ENCODE measurements at regions not wholly inside any gene's neighbourhood (a gene's known extent, or its start where the extent isn't known, plus 50 kb on each side); places are given as distances from the start of the nearest gene placed in this dataset.

DNA sequence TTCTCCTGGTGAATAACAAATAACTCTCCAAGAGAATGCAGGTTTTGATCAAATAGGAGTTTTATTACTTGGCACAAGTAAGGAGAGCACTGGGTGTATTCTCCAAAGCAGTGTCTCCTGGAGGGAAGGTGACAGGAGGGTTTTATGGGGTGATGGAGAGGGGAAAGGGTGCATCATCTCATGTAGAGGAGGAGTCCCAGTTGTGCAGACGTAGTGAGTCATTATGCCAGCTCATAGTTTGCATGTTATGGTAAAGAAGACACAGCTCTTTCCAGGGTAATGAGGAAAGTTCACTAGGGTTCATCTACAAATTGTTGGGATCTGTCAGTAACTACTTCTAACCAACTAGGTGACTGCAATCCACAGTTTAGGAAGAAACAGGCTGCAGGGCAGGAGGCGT lies 347.9 kb upstream of the MEOX2 start:
- no peak overlapping the region for H2AK9ac ChIP-seq (replicated peaks; ENCODE audit: low read depth, low read length, poor library complexity)
- ChIA-PET POLR2A (ENCODE audit: unreplicated experiment) (no interaction called here), CTCF (interaction anchor here (1.2 kb wide), 1 partner anchor 86 kb away, joined by 3 read pairs; no protein-coding TSS in a partner anchor)
- no peak overlapping the region; the same call in 1 of the 2 replicates for H3K4me2 ChIP-seq (ENCODE audit: low read depth, low read length)
- H3K36me3 ChIP-seq (ENCODE audit: control insufficient read depth, insufficient read depth, low read length): no peaks in the 10 kb centered on the region
- ATAC-seq (ENCODE audit: low read depth) (no peak), DNase-seq (peak; percentile 74)
- H3K9me3 ChIP-seq (ENCODE audit: control insufficient read depth, insufficient read depth, low read length): no peaks in the 10 kb centered on the region
- in situ Hi-C loops (cut with MboI; ENCODE audit: low sequenced_read_pairs): no loop called here
- dilution Hi-C loops (cut with HindIII; ENCODE audit: low sequenced_read_pairs, unreplicated experiment): no loop called here
- TF ChIP-seq RFX5 (IDR thresholded peaks at IDR 0.05; ENCODE audit: low read depth, low read length) (no peak), FOS (IDR thresholded peaks at IDR 0.05; ENCODE audit: low read depth, low read length) (0 out of 2 replicates have a peak, but pooled peaks have one; percentile 38)
- no peak overlapping the region for H2BK15ac ChIP-seq (ENCODE audit: low read depth, low read length)
- peak overlapping the region; percentile 48; the same call in 1 of the 2 replicates for H4K5ac ChIP-seq (ENCODE audit: low read depth, low read length)
- H3K18ac ChIP-seq (ENCODE audit: low read depth, low read length): peak overlapping the region; percentile 35; the same call in 1 of the 2 replicates
- no peak overlapping the region for H3K9ac ChIP-seq (ENCODE audit: low read depth, low read length)
- H4K91ac ChIP-seq (ENCODE audit: insufficient read depth, low read depth, low read length): no peak overlapping the region
- peaks cover 4% of the 10 kb centered on the region for H3K4me1 ChIP-seq (ENCODE audit: control insufficient read depth, insufficient read depth, low read length)
- no peak overlapping the region for H3K23ac ChIP-seq (ENCODE audit: low read depth, low read length)
- no peaks in the 10 kb centered on the region; the same call in 1 of the 2 replicates for H3K9me1 ChIP-seq (ENCODE audit: insufficient read depth, low read length)
- no peak overlapping the region; the same call in 1 of the 2 replicates for H2BK20ac ChIP-seq (ENCODE audit: low read depth, low read length)
- no peak overlapping the region for H3K4me3 ChIP-seq (ENCODE audit: insufficient read depth, low read depth, low read length)
- no peak overlapping the region; a peak in 1 of 4 replicates for H4K8ac ChIP-seq (ENCODE audit: low read depth in 2 of 2, low read length in 2 of 2)
- H2AK5ac ChIP-seq (ENCODE audit: low read depth, low read length): no peak overlapping the region
- no peaks in the 10 kb centered on the region for H4K20me1 ChIP-seq (ENCODE audit: insufficient read depth, low read length)
- H3K27ac ChIP-seq (ENCODE audit: insufficient read depth, low read length): no peak overlapping the region
- no peak overlapping the region for H3K56ac ChIP-seq (ENCODE audit: extremely low read depth, insufficient read depth, low read length)
- no peak overlapping the region for H2BK5ac ChIP-seq (ENCODE audit: low read depth, low read length, poor library complexity, severe bottlenecking)
- no peaks in the 10 kb centered on the region for H3K79me1 ChIP-seq (ENCODE audit: low read depth in 1 of 2, low read length in 2 of 2)
- H3K4ac ChIP-seq (ENCODE audit: low read depth, low read length): peak overlapping the region; percentile 45
- H2AFZ ChIP-seq (replicated peaks; ENCODE audit: low read length, poor library complexity): no peak overlapping the region
- BruUV-seq (replicated peaks): no TSS peak
- WGBS, 2 experiments (ENCODE audit: extremely low coverage in 2 of 2, insufficient read length in 1 of 2): 0% methylated on average over 1 of the region's 2 CpGs; no CpG with 5 or more reads in 1 of the 2 experiments
- peak overlapping the region; percentile 18; the same call in 1 of the 2 replicates for H2BK120ac ChIP-seq (ENCODE audit: low read depth, low read length)
- 0 out of 2 replicates have a peak overlapping the region, but pooled peaks have one; percentile 42 for H3K14ac ChIP-seq (replicated peaks; ENCODE audit: low read depth, low read length)
- H3K27me3 ChIP-seq (ENCODE audit: control insufficient read depth, insufficient read depth, low read length): no peaks in the 10 kb centered on the region
- intact Hi-C loops (cut with micrococcal nuclease): no loop called here
